Liver (tissue), 8 donors: ENCODE measurements at regions not wholly inside any gene's neighbourhood (a gene's known extent, or its start where the extent isn't known, plus 50 kb on each side); places are given as distances from the start of the nearest gene placed in this dataset.

Experiments used
- DNase-seq: peaks from one replicate; pipeline ENCODE4 v3.0.0-alpha.2; 2017; ENCODE audit warnings: low spot score
- H3K27ac ChIP-seq, 2 donors: one replicate each; pipeline ENCODE4 v1.7.0; 2013; ENCODE audit warnings: inconsistent platforms in 2 of 2, low read length in 2 of 2, control low read depth in 1 of 2, low read depth in 1 of 2, mild to moderate bottlenecking in 1 of 2
- H3K27me3 ChIP-seq, 4 donors: one replicate each; pipeline versions ENCODE4 v1.6.1 to v1.7.0; 2013; ENCODE audit warnings: low read length in 3 of 4, inconsistent platforms in 1 of 4, mild to moderate bottlenecking in 1 of 4, moderate library complexity in 1 of 4; ENCODE audit not compliant: control insufficient read depth in 4 of 4, insufficient read depth in 4 of 4
- H3K36me3 ChIP-seq, 4 donors: one replicate each; pipeline versions ENCODE4 v1.6.1 to v1.7.0; 2013; ENCODE audit warnings: low read length in 3 of 4, mild to moderate bottlenecking in 3 of 4, low read depth in 1 of 4, moderate library complexity in 1 of 4; ENCODE audit not compliant: control insufficient read depth in 4 of 4, insufficient read depth in 3 of 4
- H3K4me1 ChIP-seq, 4 donors: one replicate each; pipeline versions ENCODE4 v1.6.1 to v1.7.0; 2013; ENCODE audit warnings: low read length in 3 of 4, mild to moderate bottlenecking in 3 of 4, moderate library complexity in 1 of 4; ENCODE audit not compliant: control insufficient read depth in 4 of 4, insufficient read depth in 4 of 4
- H3K4me3 ChIP-seq, 3 donors: one replicate each; pipeline versions ENCODE4 v1.6.1 to v1.7.0; 2013; ENCODE audit warnings: low read length in 3 of 3, control low read depth in 1 of 3, low read depth in 1 of 3, mild to moderate bottlenecking in 1 of 3
- H3K9ac ChIP-seq, 2 donors: one replicate each; pipeline ENCODE4 v1.7.0; 2013; ENCODE audit warnings: low read length in 2 of 2, mild to moderate bottlenecking in 2 of 2, moderate library complexity in 2 of 2, control low read depth in 1 of 2, low read depth in 1 of 2
- H3K9me3 ChIP-seq, 4 donors: one replicate each; pipeline versions ENCODE4 v1.6.1 to v1.7.0; 2013; ENCODE audit warnings: low read length in 3 of 4; ENCODE audit not compliant: control insufficient read depth in 4 of 4
- ATF3 ChIP-seq: IDR thresholded peaks from 2 replicates; pipeline ENCODE4 v1.6.1; 2016; ENCODE audit warnings: antibody characterized with exemption
- CTCF ChIP-seq: fragments of 150-350 bp; IDR thresholded peaks from 2 replicates; pipeline ENCODE4 v1.5.1; 2017; ENCODE audit warnings: improper control_type of control experiment, low read depth, low read length; ENCODE audit not compliant: missing input control
- EGR1 ChIP-seq, 2 donors: IDR thresholded peaks; 2 replicates each; pipeline ENCODE4 v1.6.1; 2016 to 2018; ENCODE audit warnings: antibody characterized with exemption in 2 of 2, low read depth in 2 of 2
- FOXA1 ChIP-seq: IDR thresholded peaks from 2 replicates; pipeline ENCODE4 v1.6.1; 2016; ENCODE audit warnings: antibody characterized with exemption
- HNF4A ChIP-seq, 2 donors: conservative IDR thresholded peaks; 2 replicates each; pipeline ENCODE4 v1.6.1; 2016; ENCODE audit warnings: antibody characterized with exemption in 2 of 2, mild to moderate bottlenecking in 2 of 2
- HNF4G ChIP-seq: IDR thresholded peaks from 2 replicates; pipeline ENCODE4 v1.6.1; 2016; ENCODE audit warnings: antibody characterized with exemption
- MAX ChIP-seq: IDR thresholded peaks from 2 replicates; pipeline ENCODE4 v1.6.1; 2016; ENCODE audit warnings: antibody characterized with exemption
- NR2F2 ChIP-seq: IDR thresholded peaks from 2 replicates; pipeline ENCODE4 v1.6.1; 2016; ENCODE audit warnings: antibody characterized with exemption
- RAD21 ChIP-seq, 2 donors: IDR thresholded peaks; 2 replicates each; pipeline ENCODE4 v1.6.1; 2016; ENCODE audit warnings: antibody characterized with exemption in 2 of 2, mild to moderate bottlenecking in 2 of 2
- REST ChIP-seq: IDR thresholded peaks from 2 replicates; pipeline ENCODE4 v1.6.1; 2016; ENCODE audit warnings: antibody characterized with exemption, mild to moderate bottlenecking
- RXRA ChIP-seq, 2 donors: IDR thresholded peaks; 2 replicates each; pipeline ENCODE4 v1.6.1; 2017 to 2018; ENCODE audit warnings: antibody characterized with exemption in 2 of 2, mild to moderate bottlenecking in 1 of 2
- SP1 ChIP-seq: IDR thresholded peaks from 2 replicates; pipeline ENCODE4 v1.6.1; 2018; ENCODE audit warnings: antibody characterized with exemption, mild to moderate bottlenecking
- YY1 ChIP-seq: IDR thresholded peaks from 2 replicates; pipeline ENCODE4 v1.6.1; 2016; ENCODE audit warnings: antibody characterized with exemption, mild to moderate bottlenecking
- ZBTB33 ChIP-seq: IDR thresholded peaks from 2 replicates; pipeline ENCODE4 v1.6.1; 2016; ENCODE audit warnings: antibody characterized with exemption
- WGBS: extraction: QIAGEN DNeasy Blood & Tissue Kit; methylation state at CpG from one replicate; pipeline ENCODE4 v1.1.7; 2013; 5-methylcytosine and 5-hydroxymethylcytosine counted together
- donor health status: healthy.
- donor health status: healthy.
- donor health status: healthy.
- donor health status: healthy.
- donor health status: healthy.

- H3K4me1 ChIP-seq: no peaks in the 10 kb centered on the region
- no peak overlapping the region for H3K9ac ChIP-seq
- DNase-seq: no peak
- WGBS: 85% methylated on average over 1 of the region's 1 CpG
- no peaks in the 10 kb centered on the region for H3K9me3 ChIP-seq
- TF ChIP-seq HNF4A (conservative IDR thresholded peaks at IDR 0.05): no peak
- TF ChIP-seq FOXA1: no peak
- TF ChIP-seq RXRA (IDR thresholded peaks at IDR 0.05): no peak
- TF ChIP-seq ATF3: no peak
- no peak for TF ChIP-seq CTCF
- no peak for TF ChIP-seq HNF4G
- no peak for TF ChIP-seq EGR1 (IDR thresholded peaks at IDR 0.05; ENCODE audit: low read depth in 2 of 2)
- no peak for TF ChIP-seq RAD21 (IDR thresholded peaks at IDR 0.05)
- no peak for TF ChIP-seq YY1
- no peak for TF ChIP-seq SP1
- no peaks in the 10 kb centered on the region for H3K36me3 ChIP-seq
- H3K27ac ChIP-seq: no peak overlapping the region
- no peaks in the 10 kb centered on the region for H3K27me3 ChIP-seq
- no peak overlapping the region for H3K4me3 ChIP-seq
Measured at GRCh38 chr2:19484736-19485135, 126.3 kb upstream of the OSR1 start.

- Histone ChIP-seq H3K4me1 (peaks cover 0 to 2% (median 0%) of the 10 kb centered on the region in 4 donors), H3K9ac (no peak overlapping the region), H3K36me3 (no peaks in the 10 kb centered on the region), H3K27me3 (no peaks in the 10 kb centered on the region), H3K9me3 (no peaks in the 10 kb centered on the region), H3K4me3 (no peak overlapping the region), H3K27ac (no peak overlapping the region)
- no peak for DNase-seq
- WGBS: 38% methylated on average over 5 of the region's 5 CpGs
- peak; percentile 52 for TF ChIP-seq NR2F2
- no peak for TF ChIP-seq REST
- TF ChIP-seq RAD21 (IDR thresholded peaks at IDR 0.05): no peak
- no peak for TF ChIP-seq ATF3
- no peak for TF ChIP-seq YY1
Measured at GRCh38 chr2:19480673-19481072, 122.2 kb upstream of the OSR1 start.

- TF ChIP-seq ZBTB33 (no peak), MAX (no peak)
- DNase-seq: no peak
- 98% methylated on average over 1 of the region's 1 CpG for WGBS
- Histone ChIP-seq H3K4me1 (peaks cover 0 to 2% (median 0%) of the 10 kb centered on the region in 4 donors), H3K27me3 (no peaks in the 10 kb centered on the region), H3K9me3 (no peaks in the 10 kb centered on the region), H3K4me3 (no peak overlapping the region), H3K9ac (no peak overlapping the region), H3K27ac (no peak overlapping the region), H3K36me3 (no peaks in the 10 kb centered on the region)
Measured at GRCh38 chr2:19479666-19480065, 121.2 kb upstream of the OSR1 start.
